Vagina (tissue), 2 donors: ENCODE measurements at regions not wholly inside any gene's neighbourhood (a gene's known extent, or its start where the extent isn't known, plus 50 kb on each side); places are given as distances from the start of the nearest gene placed in this dataset.

ENCODE experiments used
- POLR2A ChIP-seq, 2 donors: fragments of 450-650 bp; IDR thresholded peaks; one replicate each; pipeline ENCODE4 v1.6.1; 2017; ENCODE audit warnings: antibody characterized with exemption in 2 of 2, mild to moderate bottlenecking in 2 of 2, moderate library complexity in 2 of 2
- TF ChIP-seq, protein P1 (sequence below), 3 experiments: fragments of 450-650 bp in 2 of 3; fragments of 200-600 bp in 1 of 3; sonication (generic) in 1 of 3; IDR thresholded peaks; one replicate each; pipeline ENCODE4 v1.5.1; 2017 to 2019; ENCODE audit warnings: antibody characterized with exemption in 3 of 3, mild to moderate bottlenecking in 2 of 3, moderate library complexity in 2 of 3

- TF ChIP-seq, protein P1, sequence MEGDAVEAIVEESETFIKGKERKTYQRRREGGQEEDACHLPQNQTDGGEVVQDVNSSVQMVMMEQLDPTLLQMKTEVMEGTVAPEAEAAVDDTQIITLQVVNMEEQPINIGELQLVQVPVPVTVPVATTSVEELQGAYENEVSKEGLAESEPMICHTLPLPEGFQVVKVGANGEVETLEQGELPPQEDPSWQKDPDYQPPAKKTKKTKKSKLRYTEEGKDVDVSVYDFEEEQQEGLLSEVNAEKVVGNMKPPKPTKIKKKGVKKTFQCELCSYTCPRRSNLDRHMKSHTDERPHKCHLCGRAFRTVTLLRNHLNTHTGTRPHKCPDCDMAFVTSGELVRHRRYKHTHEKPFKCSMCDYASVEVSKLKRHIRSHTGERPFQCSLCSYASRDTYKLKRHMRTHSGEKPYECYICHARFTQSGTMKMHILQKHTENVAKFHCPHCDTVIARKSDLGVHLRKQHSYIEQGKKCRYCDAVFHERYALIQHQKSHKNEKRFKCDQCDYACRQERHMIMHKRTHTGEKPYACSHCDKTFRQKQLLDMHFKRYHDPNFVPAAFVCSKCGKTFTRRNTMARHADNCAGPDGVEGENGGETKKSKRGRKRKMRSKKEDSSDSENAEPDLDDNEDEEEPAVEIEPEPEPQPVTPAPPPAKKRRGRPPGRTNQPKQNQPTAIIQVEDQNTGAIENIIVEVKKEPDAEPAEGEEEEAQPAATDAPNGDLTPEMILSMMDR (IDR thresholded peaks at IDR 0.05): no peak
- no peak for TF ChIP-seq POLR2A (IDR thresholded peaks at IDR 0.05)
Observed at GRCh38 chr2:133986881-133987795, 266.7 kb upstream of the MGAT5 start.
